ENCODE measurements at regions not wholly inside any gene's neighbourhood (a gene's known extent, or its start where the extent isn't known, plus 50 kb on each side); places are given as distances from the start of the nearest gene placed in this dataset.

DNA sequence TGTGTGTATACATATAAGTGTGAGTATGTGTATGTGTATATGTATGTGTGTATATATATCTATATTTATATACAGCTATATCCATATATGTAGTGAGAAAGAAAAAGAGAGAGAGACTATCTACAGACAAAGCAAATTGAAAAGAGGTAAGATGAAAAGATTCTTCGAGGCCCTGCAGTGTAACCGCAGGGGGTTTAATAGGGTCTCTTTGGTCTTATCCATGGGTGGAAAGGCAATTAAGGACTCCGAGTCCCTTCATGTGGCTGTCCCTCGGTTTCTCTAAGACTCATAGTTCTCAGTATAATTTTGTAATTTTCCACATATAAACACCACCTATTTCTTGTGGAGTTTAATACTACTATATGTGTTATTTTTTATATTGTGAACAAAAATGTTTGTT, 50.6 kb upstream of the JAZF1 start:
- no peaks in the 10 kb centered on the region for H3K4me1 Mint-ChIP-seq (ENCODE audit: unreplicated experiment)
- no peaks in the 10 kb centered on the region for H3K9me3 Mint-ChIP-seq (ENCODE audit: unreplicated experiment)
- TF ChIP-seq, protein P1, sequence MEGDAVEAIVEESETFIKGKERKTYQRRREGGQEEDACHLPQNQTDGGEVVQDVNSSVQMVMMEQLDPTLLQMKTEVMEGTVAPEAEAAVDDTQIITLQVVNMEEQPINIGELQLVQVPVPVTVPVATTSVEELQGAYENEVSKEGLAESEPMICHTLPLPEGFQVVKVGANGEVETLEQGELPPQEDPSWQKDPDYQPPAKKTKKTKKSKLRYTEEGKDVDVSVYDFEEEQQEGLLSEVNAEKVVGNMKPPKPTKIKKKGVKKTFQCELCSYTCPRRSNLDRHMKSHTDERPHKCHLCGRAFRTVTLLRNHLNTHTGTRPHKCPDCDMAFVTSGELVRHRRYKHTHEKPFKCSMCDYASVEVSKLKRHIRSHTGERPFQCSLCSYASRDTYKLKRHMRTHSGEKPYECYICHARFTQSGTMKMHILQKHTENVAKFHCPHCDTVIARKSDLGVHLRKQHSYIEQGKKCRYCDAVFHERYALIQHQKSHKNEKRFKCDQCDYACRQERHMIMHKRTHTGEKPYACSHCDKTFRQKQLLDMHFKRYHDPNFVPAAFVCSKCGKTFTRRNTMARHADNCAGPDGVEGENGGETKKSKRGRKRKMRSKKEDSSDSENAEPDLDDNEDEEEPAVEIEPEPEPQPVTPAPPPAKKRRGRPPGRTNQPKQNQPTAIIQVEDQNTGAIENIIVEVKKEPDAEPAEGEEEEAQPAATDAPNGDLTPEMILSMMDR (IDR thresholded peaks at IDR 0.05; ENCODE audit: unreplicated experiment): no peak
- H3K4me3 Mint-ChIP-seq (ENCODE audit: unreplicated experiment): no peak overlapping the region
- H3K27ac Mint-ChIP-seq (ENCODE audit: unreplicated experiment): no peak overlapping the region
- DNase-seq (ENCODE audit: low spot score): no peak
- H3K36me3 Mint-ChIP-seq (ENCODE audit: low read depth, unreplicated experiment): no peaks in the 10 kb centered on the region
- no peaks in the 10 kb centered on the region for H3K27me3 Mint-ChIP-seq (ENCODE audit: unreplicated experiment)

DNA sequence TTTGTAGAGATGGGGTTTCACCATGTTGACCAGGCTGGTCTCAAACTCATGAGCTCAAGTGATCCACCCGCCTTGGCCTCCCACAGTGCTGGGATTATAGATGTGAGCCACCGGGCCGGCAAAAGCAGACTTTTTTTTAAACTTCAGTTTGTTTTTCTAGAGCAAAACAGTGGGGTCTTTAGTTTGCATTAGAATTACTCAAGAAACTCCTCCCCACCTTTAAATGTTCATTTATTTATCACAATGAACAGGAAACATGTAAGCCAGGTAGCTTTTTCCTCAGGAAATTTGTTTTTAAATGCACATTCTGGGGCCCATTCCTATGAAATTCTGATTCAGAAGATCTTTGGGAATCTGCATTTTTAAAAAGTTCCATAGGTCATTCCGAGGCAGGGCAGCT, 56.0 kb upstream of the JAZF1 start:
- H3K4me3 Mint-ChIP-seq (ENCODE audit: unreplicated experiment): no peak overlapping the region
- no peak for DNase-seq (ENCODE audit: low spot score)
- H3K9me3 Mint-ChIP-seq (ENCODE audit: unreplicated experiment): no peaks in the 10 kb centered on the region
- H3K27me3 Mint-ChIP-seq (ENCODE audit: unreplicated experiment): peaks cover 2% of the 10 kb centered on the region
- H3K36me3 Mint-ChIP-seq (ENCODE audit: low read depth, unreplicated experiment): no peaks in the 10 kb centered on the region
- H3K4me1 Mint-ChIP-seq (ENCODE audit: unreplicated experiment): no peaks in the 10 kb centered on the region
- TF ChIP-seq, protein P1 (IDR thresholded peaks at IDR 0.05; ENCODE audit: unreplicated experiment): no peak
- H3K27ac Mint-ChIP-seq (ENCODE audit: unreplicated experiment): no peak overlapping the region

DNA sequence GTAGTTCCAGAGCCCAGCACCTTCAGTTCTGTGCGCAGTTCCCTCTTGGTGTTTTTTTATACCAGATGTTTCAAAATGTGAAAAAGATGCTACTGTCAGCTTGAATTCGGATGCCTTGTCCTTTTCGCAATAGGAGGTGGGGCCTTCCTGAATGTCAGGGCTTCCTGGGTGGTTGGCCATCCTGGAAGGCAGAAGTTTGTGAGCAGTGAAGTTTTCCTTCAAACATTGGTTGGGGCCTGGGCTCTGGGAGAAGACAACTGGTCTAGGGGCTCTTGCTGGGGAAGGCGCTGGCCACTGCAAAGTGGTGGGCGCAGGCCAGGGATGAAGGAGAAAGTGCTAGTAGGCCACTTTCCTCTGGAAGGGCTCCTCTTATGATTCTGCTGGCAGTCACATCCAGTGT, 56.8 kb upstream of the JAZF1 start:
- no peaks in the 10 kb centered on the region for H3K9me3 Mint-ChIP-seq (ENCODE audit: unreplicated experiment)
- no peak for DNase-seq (ENCODE audit: low spot score)
- H3K27me3 Mint-ChIP-seq (ENCODE audit: unreplicated experiment): peaks cover 2% of the 10 kb centered on the region
- H3K27ac Mint-ChIP-seq (ENCODE audit: unreplicated experiment): no peak overlapping the region
- TF ChIP-seq, protein P1 (IDR thresholded peaks at IDR 0.05; ENCODE audit: unreplicated experiment): no peak
- H3K36me3 Mint-ChIP-seq (ENCODE audit: low read depth, unreplicated experiment): no peaks in the 10 kb centered on the region
- no peaks in the 10 kb centered on the region for H3K4me1 Mint-ChIP-seq (ENCODE audit: unreplicated experiment)
- no peak overlapping the region for H3K4me3 Mint-ChIP-seq (ENCODE audit: unreplicated experiment)

DNA sequence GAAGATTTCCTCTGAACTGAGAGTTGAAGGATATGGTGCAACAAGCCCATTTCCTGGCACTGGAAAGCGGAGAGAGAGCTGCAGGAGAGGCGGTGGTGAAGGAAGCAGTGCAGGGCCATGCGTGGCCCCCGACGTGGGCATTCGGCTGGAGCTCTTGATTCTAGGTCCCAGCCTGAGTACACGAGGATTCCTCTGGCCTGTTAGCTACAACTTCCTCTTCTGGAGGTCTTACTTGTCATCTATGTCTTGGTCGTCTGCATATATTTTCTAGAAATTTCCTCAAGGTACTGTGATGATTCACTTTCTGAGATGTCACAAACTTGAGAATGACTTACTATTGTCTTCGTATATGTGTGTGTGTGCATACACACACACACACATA, 59.2 kb upstream of the JAZF1 start:
- TF ChIP-seq, protein P1 (IDR thresholded peaks at IDR 0.05; ENCODE audit: unreplicated experiment): no peak
- Mint-ChIP-seq H3K9me3 (ENCODE audit: unreplicated experiment) (no peaks in the 10 kb centered on the region), H3K27me3 (ENCODE audit: unreplicated experiment) (peaks cover 2% of the 10 kb centered on the region), H3K27ac (ENCODE audit: unreplicated experiment) (no peak overlapping the region), H3K4me3 (ENCODE audit: unreplicated experiment) (no peak overlapping the region), H3K36me3 (ENCODE audit: low read depth, unreplicated experiment) (no peaks in the 10 kb centered on the region), H3K4me1 (ENCODE audit: unreplicated experiment) (no peaks in the 10 kb centered on the region)
- no peak for DNase-seq (ENCODE audit: low spot score)

DNA sequence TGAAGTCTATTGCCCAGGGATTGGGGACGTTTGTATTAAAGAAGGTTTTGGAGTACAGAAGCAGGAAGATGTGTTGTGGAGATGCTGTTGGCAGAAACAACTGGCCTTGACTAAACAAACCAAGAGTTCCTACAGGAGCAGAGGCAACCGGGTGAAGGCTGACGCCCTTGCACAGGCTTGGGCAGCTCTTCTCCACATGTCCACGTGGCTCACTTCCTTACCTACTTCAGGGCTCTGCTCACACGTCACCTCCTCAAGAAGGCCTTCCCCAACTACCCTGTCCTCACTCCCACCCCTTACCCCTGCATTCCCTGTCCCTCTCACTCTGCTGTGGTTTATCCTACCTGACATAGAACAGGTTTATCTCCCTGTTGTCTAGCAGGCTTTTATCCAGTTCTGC, 59.9 kb upstream of the JAZF1 start:
- DNase-seq (ENCODE audit: low spot score): no peak
- Mint-ChIP-seq H3K4me1 (ENCODE audit: unreplicated experiment) (no peaks in the 10 kb centered on the region), H3K27me3 (ENCODE audit: unreplicated experiment) (peaks cover 2% of the 10 kb centered on the region), H3K36me3 (ENCODE audit: low read depth, unreplicated experiment) (no peaks in the 10 kb centered on the region), H3K9me3 (ENCODE audit: unreplicated experiment) (no peaks in the 10 kb centered on the region), H3K4me3 (ENCODE audit: unreplicated experiment) (no peak overlapping the region), H3K27ac (ENCODE audit: unreplicated experiment) (no peak overlapping the region)
- TF ChIP-seq, protein P1 (IDR thresholded peaks at IDR 0.05; ENCODE audit: unreplicated experiment): no peak

All from endothelial cell (in vitro differentiated cells).